Astrocyte (in vitro differentiated cells and primary cell): ENCODE measurements at regions not wholly inside any gene's neighbourhood (a gene's known extent, or its start where the extent isn't known, plus 50 kb on each side); places are given as distances from the start of the nearest gene placed in this dataset.

ENCODE experiments used
- DNase-seq: peaks from one replicate; pipeline ENCODE4 v3.0.0-alpha.2; 2010; ENCODE audit warnings: low read depth
- FAIRE-seq: peaks from 2 replicates; lab custom pipeline; 2011; peaks lifted over from hg19 to GRCh38; lab: Jason Lieb, UNC
- H2AFZ ChIP-seq: 2 replicates; pipeline ENCODE4 v1.6.0; 2012; ENCODE audit warnings: low read depth, low read length, inconsistent platforms
- H3K27ac ChIP-seq: 2 replicates; pipeline ENCODE4 v1.5.1; 2011; ENCODE audit warnings: low read depth, low read length, inconsistent platforms
- H3K27me3 ChIP-seq: 2 replicates; pipeline ENCODE4 v1.6.0; 2011; ENCODE audit warnings: low read length, inconsistent platforms; ENCODE audit not compliant: insufficient read depth
- H3K36me3 ChIP-seq: 2 replicates; pipeline ENCODE4 v1.5.1; 2011; ENCODE audit warnings: low read length, inconsistent platforms; ENCODE audit not compliant: insufficient read depth
- H3K4me1 ChIP-seq: 2 replicates; pipeline ENCODE4 v1.5.1; 2011; ENCODE audit warnings: low read length, inconsistent platforms; ENCODE audit not compliant: insufficient read depth
- H3K4me2 ChIP-seq: 2 replicates; pipeline ENCODE4 v1.6.0; 2012; ENCODE audit warnings: low read length, inconsistent platforms
- H3K4me3 ChIP-seq: 2 replicates; pipeline ENCODE4 v1.5.1; 2011; ENCODE audit warnings: low read depth, mild to moderate bottlenecking, low read length, inconsistent platforms; ENCODE audit not compliant: insufficient read depth
- H3K79me2 ChIP-seq: 2 replicates; pipeline ENCODE4 v1.6.0; 2012; ENCODE audit warnings: mild to moderate bottlenecking, low read length, inconsistent platforms; ENCODE audit not compliant: insufficient read depth
- H3K9ac ChIP-seq: 2 replicates; pipeline ENCODE4 v1.6.0; 2012; ENCODE audit warnings: mild to moderate bottlenecking, low read length, inconsistent platforms
- H3K9me3 ChIP-seq: 2 replicates; pipeline ENCODE4 v1.5.1; 2012; ENCODE audit warnings: low read depth, mild to moderate bottlenecking, low read length, inconsistent platforms; ENCODE audit not compliant: insufficient read depth
- H4K20me1 ChIP-seq: 2 replicates; pipeline ENCODE4 v1.6.0; 2012; ENCODE audit warnings: low read length, inconsistent platforms; ENCODE audit not compliant: insufficient read depth
- H3K27ac Mint-ChIP-seq: one replicate; pipeline ENCODE4 v1.8.0; 2021; ENCODE audit warnings: mild to moderate bottlenecking, mixed read lengths; ENCODE audit not compliant: unreplicated experiment
- H3K27me3 Mint-ChIP-seq: one replicate; pipeline ENCODE4 v1.8.0; 2021; ENCODE audit warnings: low read depth, mixed read lengths; ENCODE audit not compliant: unreplicated experiment
- H3K36me3 Mint-ChIP-seq: one replicate; pipeline ENCODE4 v1.8.0; 2021; ENCODE audit warnings: low read depth, mixed read lengths; ENCODE audit not compliant: unreplicated experiment
- H3K4me1 Mint-ChIP-seq: one replicate; pipeline ENCODE4 v1.8.0; 2021; ENCODE audit warnings: low read depth, mixed read lengths; ENCODE audit not compliant: unreplicated experiment
- H3K4me3 Mint-ChIP-seq: one replicate; pipeline ENCODE4 v1.8.0; 2021; ENCODE audit warnings: mild to moderate bottlenecking, moderate library complexity, mixed read lengths; ENCODE audit not compliant: unreplicated experiment
- H3K9me3 Mint-ChIP-seq: one replicate; pipeline ENCODE4 v1.8.0; 2021; ENCODE audit warnings: mild to moderate bottlenecking, mixed read lengths; ENCODE audit not compliant: unreplicated experiment
- CTCF ChIP-seq: IDR thresholded peaks from 2 replicates; pipeline ENCODE4 v1.5.1; 2011; ENCODE audit warnings: low read depth, mild to moderate bottlenecking, inconsistent platforms, low read length, moderate library complexity; ENCODE audit not compliant: insufficient read depth
- EZH2 ChIP-seq: IDR thresholded peaks from 2 replicates; pipeline ENCODE4 v1.6.1; 2012; ENCODE audit warnings: mild to moderate bottlenecking, low read length, inconsistent platforms; ENCODE audit not compliant: insufficient read depth

DNA sequence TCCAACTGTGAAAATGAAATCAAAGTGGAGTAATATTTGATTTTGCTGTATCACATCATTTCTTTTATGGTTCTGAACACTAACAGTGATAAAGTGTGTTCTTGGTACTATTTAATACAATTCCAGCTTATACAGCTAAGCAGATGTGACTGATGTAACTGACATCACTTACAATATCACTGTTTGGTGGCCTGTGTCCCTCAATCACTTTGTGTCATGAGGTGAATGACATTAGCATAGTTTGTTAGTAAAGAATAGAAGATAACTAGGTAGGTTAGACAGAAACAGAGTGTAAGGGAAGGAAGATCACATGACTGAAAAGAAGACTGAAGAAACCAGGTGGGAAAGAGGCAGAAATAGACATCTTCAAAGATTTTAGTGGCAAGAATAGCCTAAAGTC lies 138.7 kb downstream of the AQP9 start:
- H3K27ac ChIP-seq: no peak overlapping the region
- H3K27ac Mint-ChIP-seq: no peak overlapping the region
- no peaks in the 10 kb centered on the region for H3K79me2 ChIP-seq
- H3K9me3 Mint-ChIP-seq: no peaks in the 10 kb centered on the region
- peaks cover 3% of the 10 kb centered on the region for H3K4me1 Mint-ChIP-seq
- H3K4me3 Mint-ChIP-seq: no peak overlapping the region
- H4K20me1 ChIP-seq: no peaks in the 10 kb centered on the region
- no peaks in the 10 kb centered on the region for H3K4me1 ChIP-seq
- H3K36me3 ChIP-seq: no peaks in the 10 kb centered on the region
- no peaks in the 10 kb centered on the region for H3K27me3 Mint-ChIP-seq
- H3K4me3 ChIP-seq: no peak overlapping the region
- DNase-seq (no peak), FAIRE-seq (no peak)
- TF ChIP-seq EZH2 (no peak), CTCF (no peak)
- H3K9ac ChIP-seq: no peak overlapping the region
- no peak overlapping the region for H2AFZ ChIP-seq
- no peak overlapping the region for H3K4me2 ChIP-seq
- no peaks in the 10 kb centered on the region for H3K36me3 Mint-ChIP-seq
- H3K27me3 ChIP-seq: peaks cover 2% of the 10 kb centered on the region
- peaks cover 2% of the 10 kb centered on the region for H3K9me3 ChIP-seq

DNA sequence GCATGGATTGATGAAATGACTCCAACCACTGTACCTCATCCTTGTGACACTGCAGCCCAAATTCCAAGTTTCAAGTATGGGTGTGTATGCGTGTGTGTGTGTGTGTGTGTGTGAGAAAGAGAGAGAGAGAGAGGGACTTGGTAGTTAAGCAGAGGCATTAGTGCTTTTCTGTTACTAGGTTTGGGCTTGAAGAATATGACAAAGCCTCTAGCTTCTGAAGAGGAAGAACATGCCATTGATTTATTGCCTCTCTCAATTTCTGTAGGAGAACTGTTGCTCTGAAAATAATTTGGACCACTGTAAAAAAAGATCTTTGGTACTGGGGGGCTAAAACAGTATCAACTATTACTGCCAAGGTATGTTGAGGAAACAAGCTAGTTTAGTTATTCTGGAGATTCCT lies 139.2 kb downstream of the AQP9 start:
- no peak overlapping the region for H3K4me3 Mint-ChIP-seq

More for the DNA sequence above, 139.2 kb downstream of the AQP9 start:
- H3K9me3 Mint-ChIP-seq: no peaks in the 10 kb centered on the region
- TF ChIP-seq EZH2 (no peak), CTCF (no peak)
- no peak for FAIRE-seq
- H3K27me3 Mint-ChIP-seq: no peaks in the 10 kb centered on the region
- Histone ChIP-seq H3K9me3 (no peaks in the 10 kb centered on the region), H3K4me2 (no peak overlapping the region), H3K4me1 (no peaks in the 10 kb centered on the region), H3K27me3 (peaks cover 2% of the 10 kb centered on the region), H3K9ac (no peak overlapping the region), H2AFZ (no peak overlapping the region), H3K27ac (no peak overlapping the region), H3K79me2 (no peaks in the 10 kb centered on the region), H3K36me3 (no peaks in the 10 kb centered on the region), H4K20me1 (no peaks in the 10 kb centered on the region), H3K4me3 (no peak overlapping the region)
- H3K27ac Mint-ChIP-seq: no peak overlapping the region
- no peaks in the 10 kb centered on the region for H3K36me3 Mint-ChIP-seq
- H3K4me1 Mint-ChIP-seq: peaks cover 6% of the 10 kb centered on the region
- no peak for DNase-seq
